Stomach (tissue), 8 donors: ENCODE measurements at regions not wholly inside any gene's neighbourhood (a gene's known extent, or its start where the extent isn't known, plus 50 kb on each side); places are given as distances from the start of the nearest gene placed in this dataset.

Source experiments
- DNase-seq, 2 donors: peaks; one replicate each; pipeline versions ENCODE4 v3.0.0 to v3.0.0-alpha.2; 2013 to 2019
- H3K27ac ChIP-seq, 5 donors: fragments of 200-600 bp in 4 of 5; sonication (generic) in 4 of 5; one replicate each; pipeline ENCODE4 v1.5.1; 2013 to 2019; ENCODE audit warnings: mild to moderate bottlenecking in 1 of 5, moderate library complexity in 1 of 5
- H3K27me3 ChIP-seq, 3 donors: fragments of 200-600 bp; sonication (generic); one replicate each; pipeline ENCODE4 v1.5.1; 2017 to 2019; ENCODE audit warnings: mixed run types in 1 of 3
- H3K36me3 ChIP-seq, 4 donors: fragments of 200-600 bp; sonication (generic); 1 replicate in 3 of 4; 2 replicates in 1 of 4; pipeline ENCODE4 v1.5.1; 2016 to 2019
- H3K4me1 ChIP-seq, 4 donors: fragments of 200-600 bp; sonication (generic); one replicate each; pipeline ENCODE4 v1.5.1; 2016 to 2019
- H3K4me3 ChIP-seq, 4 donors: fragments of 200-600 bp; sonication (generic) in 3 of 4; one replicate each; pipeline ENCODE4 v1.5.1; 2016 to 2019; ENCODE audit warnings: mild to moderate bottlenecking in 1 of 4
- H3K9me3 ChIP-seq, 4 donors: fragments of 200-600 bp; sonication (generic); one replicate each; pipeline ENCODE4 v1.5.1; 2016 to 2019
- EP300 ChIP-seq: sonication (generic); formaldehyde crosslinking; IDR thresholded peaks from one replicate; pipeline ENCODE4 v1.6.1; 2017; ENCODE audit warnings: antibody characterized with exemption
- POLR2A ChIP-seq, 4 donors: fragments of 450-650 bp; IDR thresholded peaks; one replicate each; pipeline ENCODE4 v1.6.1; 2016; ENCODE audit warnings: antibody characterized with exemption in 4 of 4, control low read depth in 2 of 4, mild to moderate bottlenecking in 1 of 4, moderate library complexity in 1 of 4
- POLR2AphosphoS5 ChIP-seq, 3 donors: sonication (generic); formaldehyde crosslinking; IDR thresholded peaks; one replicate each; pipeline ENCODE4 v1.6.1; 2016; ENCODE audit warnings: antibody characterized with exemption in 3 of 3
- WGBS, 5 donors: extraction: QIAGEN DNeasy Blood & Tissue Kit in 3 of 5; methylation state at CpG; one replicate each; pipeline versions ENCODE4 v1.1.5 to v1.1.7; 2013 to 2018; 5-methylcytosine and 5-hydroxymethylcytosine counted together
- intact Hi-C: fragments of 100-400 bp; cut with DNase I; formaldehyde crosslinking; loops from one replicate; pipeline ENCODE4 v1.15.1; 2023; ENCODE audit warnings: low total_unique reads
- TF ChIP-seq, protein P1 (sequence below), 7 experiments: fragments of 450-650 bp in 4 of 7; fragments of 200-600 bp in 3 of 7; sonication (generic) in 3 of 7; IDR thresholded peaks; one replicate each; pipeline ENCODE4 v1.5.1; 2016 to 2019; ENCODE audit warnings: antibody characterized with exemption in 7 of 7, control low read depth in 2 of 7, mild to moderate bottlenecking in 1 of 7
- donor health status: healthy with polysubstance abuse.
- donor health status: Bipolar disorder and iron deficiency.
- donor health status: healthy.

DNA sequence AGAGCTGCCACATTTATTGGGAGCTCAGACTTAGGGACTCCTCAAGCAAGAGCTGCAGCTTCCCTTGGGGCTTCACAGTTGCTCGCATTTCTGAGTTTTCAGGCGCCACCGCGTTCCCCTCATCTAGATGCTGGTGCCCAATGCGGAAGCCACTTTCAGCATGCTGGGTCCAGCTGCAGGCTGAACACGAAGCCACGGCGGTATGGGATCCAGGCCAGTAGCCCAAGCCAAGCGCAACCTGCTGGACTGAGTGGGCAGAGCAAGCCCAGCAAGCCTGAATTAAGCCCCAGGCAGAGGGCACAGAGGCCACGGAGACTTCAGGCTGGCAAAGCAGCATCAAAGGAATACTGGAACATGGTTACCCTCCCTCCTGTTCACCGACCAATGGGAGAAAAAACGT is 391.5 kb downstream of the HTR1A start:
- Histone ChIP-seq H3K9me3 (peaks cover 0 to 24% (median 2%) of the 10 kb centered on the region in 4 donors), H3K4me1 (no peaks in the 10 kb centered on the region), H3K4me3 (no peak overlapping the region), H3K27ac (no peak overlapping the region), H3K27me3 (no peaks in the 10 kb centered on the region), H3K36me3 (no peaks in the 10 kb centered on the region)
- TF ChIP-seq EP300 (no peak), POLR2AphosphoS5 (IDR thresholded peaks at IDR 0.05) (no peak), POLR2A (IDR thresholded peaks at IDR 0.05) (no peak)
- TF ChIP-seq, protein P1, sequence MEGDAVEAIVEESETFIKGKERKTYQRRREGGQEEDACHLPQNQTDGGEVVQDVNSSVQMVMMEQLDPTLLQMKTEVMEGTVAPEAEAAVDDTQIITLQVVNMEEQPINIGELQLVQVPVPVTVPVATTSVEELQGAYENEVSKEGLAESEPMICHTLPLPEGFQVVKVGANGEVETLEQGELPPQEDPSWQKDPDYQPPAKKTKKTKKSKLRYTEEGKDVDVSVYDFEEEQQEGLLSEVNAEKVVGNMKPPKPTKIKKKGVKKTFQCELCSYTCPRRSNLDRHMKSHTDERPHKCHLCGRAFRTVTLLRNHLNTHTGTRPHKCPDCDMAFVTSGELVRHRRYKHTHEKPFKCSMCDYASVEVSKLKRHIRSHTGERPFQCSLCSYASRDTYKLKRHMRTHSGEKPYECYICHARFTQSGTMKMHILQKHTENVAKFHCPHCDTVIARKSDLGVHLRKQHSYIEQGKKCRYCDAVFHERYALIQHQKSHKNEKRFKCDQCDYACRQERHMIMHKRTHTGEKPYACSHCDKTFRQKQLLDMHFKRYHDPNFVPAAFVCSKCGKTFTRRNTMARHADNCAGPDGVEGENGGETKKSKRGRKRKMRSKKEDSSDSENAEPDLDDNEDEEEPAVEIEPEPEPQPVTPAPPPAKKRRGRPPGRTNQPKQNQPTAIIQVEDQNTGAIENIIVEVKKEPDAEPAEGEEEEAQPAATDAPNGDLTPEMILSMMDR (IDR thresholded peaks at IDR 0.05): no peak
- 83 to 94% (median 88%) methylated on average over 12 of the region's 12 CpGs for WGBS, 5 donors
- no peak for DNase-seq
- intact Hi-C loops: no loop called here

DNA sequence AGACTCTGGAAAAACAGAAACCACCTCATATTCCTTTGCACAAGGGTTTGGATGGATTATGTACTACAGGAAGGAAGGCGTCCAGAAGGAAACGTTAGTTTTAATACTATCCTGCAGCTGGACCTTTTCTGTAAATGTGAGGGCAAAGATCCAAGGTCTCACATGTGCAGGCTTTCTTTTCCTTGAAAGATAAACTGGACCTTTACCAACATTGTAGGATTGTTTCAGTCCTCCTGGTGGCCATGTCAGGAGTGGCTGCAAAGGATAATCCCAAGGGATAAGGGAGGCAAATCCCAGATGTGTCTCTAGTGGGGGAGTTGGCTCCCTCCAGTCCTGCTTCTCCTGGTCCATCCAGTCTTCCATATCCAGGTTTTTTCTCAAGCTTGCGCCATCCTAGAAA is 397.5 kb downstream of the HTR1A start:
- intact Hi-C loops: no loop called here
- no peak for TF ChIP-seq EP300
- peaks cover 0 to 45% (median 11%) of the 10 kb centered on the region in 4 donors for H3K9me3 ChIP-seq
- H3K4me1 ChIP-seq: no peaks in the 10 kb centered on the region
- no peaks in the 10 kb centered on the region for H3K27me3 ChIP-seq
- no peak for DNase-seq
- no peak overlapping the region for H3K27ac ChIP-seq
- no peaks in the 10 kb centered on the region for H3K36me3 ChIP-seq
- 60 to 74% (median 67%) methylated on average over 3 of the region's 3 CpGs for WGBS, 5 donors
- H3K4me3 ChIP-seq: no peak overlapping the region

DNA sequence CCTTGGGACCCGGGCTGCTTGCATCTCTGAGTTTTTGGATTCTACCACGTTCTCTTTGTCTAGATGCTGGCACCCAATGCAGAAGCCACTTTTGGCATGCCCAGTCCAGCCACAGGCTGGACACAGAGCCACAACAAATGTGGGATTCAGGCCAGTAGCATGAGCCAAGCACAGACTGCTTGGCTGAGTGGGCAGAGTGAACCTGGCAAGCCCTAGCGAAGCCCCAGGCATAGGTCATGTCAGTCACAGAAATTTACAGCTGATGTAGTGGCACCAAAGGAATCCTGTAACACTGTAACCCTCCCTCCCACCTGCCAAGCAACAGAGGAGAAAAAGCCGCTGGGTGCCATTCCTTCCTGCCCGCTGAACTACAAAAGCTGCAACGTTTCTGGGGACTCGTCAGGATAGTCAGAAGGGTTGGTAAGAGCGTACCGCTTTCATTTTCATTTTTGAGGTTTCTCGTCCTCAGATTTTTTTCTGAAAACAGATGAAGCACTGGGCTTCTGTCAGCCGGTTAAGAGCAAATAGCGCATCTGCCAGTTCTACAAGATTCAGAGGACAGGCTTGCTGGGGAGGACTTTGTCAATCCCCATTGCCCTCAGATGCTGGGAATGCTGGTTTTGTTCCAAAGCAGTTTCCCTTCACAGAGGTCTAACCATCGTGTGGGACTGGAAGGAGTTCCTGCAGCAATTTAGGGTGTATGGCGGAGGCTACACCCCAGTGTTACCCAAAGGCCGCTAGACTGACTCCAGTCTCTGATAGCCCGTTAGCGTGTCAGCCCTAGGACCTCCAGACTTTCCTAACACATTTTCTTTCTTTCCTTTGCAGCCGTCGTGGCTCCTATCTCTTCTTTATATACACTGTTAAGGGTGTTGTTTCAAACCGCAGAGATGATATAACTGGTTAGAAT is 399.0 kb downstream of the HTR1A start:
- intact Hi-C loops: no loop called here
- WGBS, 5 donors: 88 to 90% (median 88%) methylated on average over 19 to 20 of the region's 20 CpGs

DNA sequence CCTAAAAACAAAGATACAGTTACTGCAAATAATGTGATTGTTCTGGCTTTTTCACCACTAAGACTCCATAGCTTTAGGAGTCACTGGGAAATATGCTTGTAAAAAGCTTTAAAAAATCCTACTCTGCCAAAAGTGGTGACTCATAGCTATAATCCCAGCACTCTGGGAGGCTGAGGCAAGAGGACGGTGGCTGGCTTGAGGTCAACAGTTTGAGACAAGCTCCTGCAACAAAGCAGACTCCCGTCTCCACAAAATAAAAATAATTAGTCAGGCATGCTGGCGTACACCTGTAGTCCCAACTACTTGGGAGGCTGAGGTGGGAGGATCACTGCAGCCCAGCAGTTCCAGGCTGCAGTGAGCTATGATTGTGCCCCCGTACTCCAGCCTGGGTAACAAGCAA is 406.4 kb downstream of the HTR1A start:
- no peak for DNase-seq
- Histone ChIP-seq H3K4me1 (no peaks in the 10 kb centered on the region), H3K4me3 (no peak overlapping the region), H3K27ac (no peak overlapping the region), H3K9me3 (no peaks in the 10 kb centered on the region), H3K27me3 (no peaks in the 10 kb centered on the region), H3K36me3 (no peaks in the 10 kb centered on the region)
- 61 to 83% (median 80%) methylated on average over 4 of the region's 4 CpGs for WGBS, 5 donors
- TF ChIP-seq EP300 (no peak), POLR2AphosphoS5 (IDR thresholded peaks at IDR 0.05) (no peak), POLR2A (IDR thresholded peaks at IDR 0.05) (no peak)
- TF ChIP-seq, protein P1 (IDR thresholded peaks at IDR 0.05): no peak
- intact Hi-C loops: no loop called here

More for the DNA sequence above, 399.0 kb downstream of the HTR1A start:
- TF ChIP-seq POLR2AphosphoS5 (IDR thresholded peaks at IDR 0.05) (no peak), POLR2A (IDR thresholded peaks at IDR 0.05) (no peak), EP300 (no peak)
- TF ChIP-seq, protein P1 (IDR thresholded peaks at IDR 0.05): no peak
- no peaks in the 10 kb centered on the region for H3K36me3 ChIP-seq
- H3K4me1 ChIP-seq: no peaks in the 10 kb centered on the region
- no peak for DNase-seq
- peaks cover 0 to 45% (median 11%) of the 10 kb centered on the region in 4 donors for H3K9me3 ChIP-seq
- H3K27ac ChIP-seq: no peak overlapping the region
- no peak overlapping the region for H3K4me3 ChIP-seq
- H3K27me3 ChIP-seq: no peaks in the 10 kb centered on the region

DNA sequence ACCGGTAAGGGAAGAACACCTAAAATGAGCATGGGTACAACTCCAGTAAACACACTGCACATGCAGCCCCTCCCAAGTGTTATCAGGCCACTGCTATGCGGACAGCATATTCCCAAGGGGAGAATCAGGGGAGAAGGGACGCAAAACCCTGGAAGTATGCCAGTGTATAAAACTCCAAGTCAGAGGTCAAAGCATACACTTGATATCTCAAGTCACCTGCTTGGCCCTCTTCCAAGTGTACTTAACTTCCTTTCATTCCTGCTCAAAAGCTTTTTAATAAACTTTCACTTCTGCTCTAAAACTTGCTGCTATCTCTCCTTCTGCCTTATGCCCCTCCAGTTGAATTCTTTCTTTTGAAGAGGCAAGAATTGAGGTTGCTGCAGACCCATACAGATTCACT is 408.1 kb downstream of the HTR1A start:
- H3K27me3 ChIP-seq: no peaks in the 10 kb centered on the region
- intact Hi-C loops: no loop called here
- no peak overlapping the region for H3K4me3 ChIP-seq
- no peaks in the 10 kb centered on the region for H3K4me1 ChIP-seq
- H3K9me3 ChIP-seq: no peaks in the 10 kb centered on the region
- peak in 1 of 2 donors; percentile 72 for DNase-seq
- 26 to 45% (median 29%) methylated on average over 3 of the region's 3 CpGs for WGBS, 5 donors
- TF ChIP-seq POLR2AphosphoS5 (IDR thresholded peaks at IDR 0.05): no peak
- TF ChIP-seq POLR2A (IDR thresholded peaks at IDR 0.05): no peak
- TF ChIP-seq EP300: no peak
- TF ChIP-seq, protein P1 (IDR thresholded peaks at IDR 0.05): no peak
- H3K27ac ChIP-seq: no peak overlapping the region
- H3K36me3 ChIP-seq: no peaks in the 10 kb centered on the region
